Right lobe of liver (tissue), 6 donors: ENCODE measurements at regions not wholly inside any gene's neighbourhood (a gene's known extent, or its start where the extent isn't known, plus 50 kb on each side); places are given as distances from the start of the nearest gene placed in this dataset.

Experiments
- ATAC-seq, 4 donors: fragments of 200-7000 bp; cut with Tn5 transposase; one replicate each; pipeline ENCODE4 v1.9.1; 2020; ENCODE audit warnings: mild to moderate bottlenecking in 4 of 4, moderate library complexity in 4 of 4
- DNase-seq, 3 donors: peaks; one replicate each; pipeline ENCODE4 v3.0.0-alpha.2; 2020
- H3K27ac ChIP-seq, 3 donors: fragments of 200-600 bp; one replicate each; pipeline ENCODE4 v1.8.0; 2022
- H3K27me3 ChIP-seq, 2 donors: fragments of 200-600 bp; one replicate each; pipeline ENCODE4 v1.8.0; 2022
- H3K36me3 ChIP-seq, 4 donors: fragments of 200-600 bp; sonication (generic) in 1 of 4; one replicate each; pipeline versions ENCODE4 v1.5.1 to v1.8.0; 2017 to 2022; ENCODE audit warnings: control low read depth in 1 of 4
- H3K4me1 ChIP-seq, 4 donors: fragments of 200-600 bp; sonication (generic) in 1 of 4; one replicate each; pipeline versions ENCODE4 v1.5.1 to v1.8.0; 2017 to 2022; ENCODE audit warnings: control low read depth in 1 of 4
- H3K4me3 ChIP-seq, 3 donors: fragments of 200-600 bp; one replicate each; pipeline ENCODE4 v1.8.0; 2022
- H3K9me3 ChIP-seq, 4 donors: fragments of 200-600 bp; sonication (generic) in 1 of 4; one replicate each; pipeline versions ENCODE4 v1.5.1 to v1.8.0; 2017 to 2022; ENCODE audit warnings: control low read depth in 1 of 4
- CTCF ChIP-seq, 4 donors: fragments of 200-600 bp in 3 of 4; fragments of 450-650 bp in 1 of 4; IDR thresholded peaks; one replicate each; pipeline versions ENCODE4 v1.5.1 to v1.8.0; 2016 to 2022; ENCODE audit warnings: antibody characterized with exemption in 4 of 4, mild to moderate bottlenecking in 2 of 4
- POLR2A ChIP-seq: fragments of 450-650 bp; IDR thresholded peaks from one replicate; pipeline ENCODE4 v1.6.1; 2017; ENCODE audit warnings: antibody characterized with exemption, mild to moderate bottlenecking
- WGBS: methylation state at CpG from one replicate; pipeline ENCODE4 v1.1.6; 2018; ENCODE audit warnings: low coverage, low lambda C conversion rate; ENCODE audit not compliant: insufficient coverage; ENCODE audit errors: missing lambda C conversion rate; 5-methylcytosine and 5-hydroxymethylcytosine counted together
- intact Hi-C, 2 donors: fragments of 100-400 bp; cut with DNase I; formaldehyde crosslinking; loops; one replicate each; pipeline versions ENCODE4 v1.11.2 to v1.14.1; 2022
- donor health status: DM: no; HTN: yes; CAD: no.
- donor health status: DM: no; HTN: no; CAD: no.
- donor health status: DM: no; HTN: no; CAD: no.
- donor health status: DM: no; HTN: yes; CAD: no.
- donor health status: DM: no; HTN: yes; CAD: no.

GRCh38 chr2:187264612-187265011 is 183.4 kb downstream of the CALCRL start:
- TF ChIP-seq POLR2A (no peak), CTCF (IDR thresholded peaks at IDR 0.05) (no peak)
- no peak overlapping the region for H3K27ac ChIP-seq
- H3K27me3 ChIP-seq: no peaks in the 10 kb centered on the region
- DNase-seq: no peak
- no peaks in the 10 kb centered on the region for H3K9me3 ChIP-seq
- no peak overlapping the region for H3K4me3 ChIP-seq
- intact Hi-C loops: no loop called here
- H3K36me3 ChIP-seq: no peaks in the 10 kb centered on the region
- 23% methylated on average over 1 of the region's 1 CpG for WGBS
- peak; percentile 52 to 79 (median 74) for ATAC-seq
- H3K4me1 ChIP-seq: no peaks in the 10 kb centered on the region

GRCh38 chr2:187263675-187264560 is 184.1 kb downstream of the CALCRL start:
- Histone ChIP-seq H3K27ac (no peak overlapping the region), H3K9me3 (no peaks in the 10 kb centered on the region), H3K36me3 (no peaks in the 10 kb centered on the region), H3K27me3 (no peaks in the 10 kb centered on the region), H3K4me3 (no peak overlapping the region), H3K4me1 (no peaks in the 10 kb centered on the region)
- ATAC-seq: peak; percentile 25 to 58 (median 34)
- intact Hi-C loops: no loop called here
- TF ChIP-seq CTCF (IDR thresholded peaks at IDR 0.05): no peak
- no peak for DNase-seq
- 40% methylated on average over 9 of the region's 9 CpGs for WGBS

GRCh38 chr2:187261705-187262104 is 186.3 kb downstream of the CALCRL start:
- intact Hi-C loops: no loop called here
- Histone ChIP-seq H3K9me3 (no peaks in the 10 kb centered on the region), H3K36me3 (no peaks in the 10 kb centered on the region), H3K4me3 (no peak overlapping the region), H3K4me1 (no peaks in the 10 kb centered on the region), H3K27ac (no peak overlapping the region), H3K27me3 (no peaks in the 10 kb centered on the region)
- TF ChIP-seq POLR2A (no peak), CTCF (IDR thresholded peaks at IDR 0.05) (no peak)
- 56% methylated on average over 1 of the region's 1 CpG for WGBS
- ATAC-seq (no peak), DNase-seq (no peak)

GRCh38 chr2:187252063-187252462 is 196.0 kb downstream of the CALCRL start:
- Histone ChIP-seq H3K4me3 (no peak overlapping the region), H3K9me3 (no peaks in the 10 kb centered on the region), H3K27me3 (no peaks in the 10 kb centered on the region), H3K4me1 (no peaks in the 10 kb centered on the region), H3K36me3 (no peaks in the 10 kb centered on the region), H3K27ac (no peak overlapping the region)
- TF ChIP-seq POLR2A: no peak
- no peak for TF ChIP-seq CTCF (IDR thresholded peaks at IDR 0.05)
- DNase-seq (no peak), ATAC-seq (no peak)
- intact Hi-C loops: no loop called here
- WGBS: 74% methylated on average over 10 of the region's 10 CpGs
